Calu3 (cell line): ENCODE measurements at regions not wholly inside any gene's neighbourhood (a gene's known extent, or its start where the extent isn't known, plus 50 kb on each side); places are given as distances from the start of the nearest gene placed in this dataset.

Experiments used
- BruUV-seq: library from RNA; stranded (reverse); fragments of 400-500 nt; replicated peaks from 2 replicates; lab custom pipeline; 2021; lab: Mats Ljungman, UMichigan
- CTCF ChIA-PET: fragments of 300-600 bp; sonication (Branson Sonifier 250); formaldehyde crosslinking; loops from one replicate; lab custom pipeline; 2022; ENCODE audit warnings: antibody characterized with exemption; lab: Charles Lee
- DNase-seq: peaks from one replicate; pipeline ENCODE4 v3.0.0; 2022
- H3K27ac Mint-ChIP-seq: one replicate; pipeline ENCODE4 v1.8.0; 2022; ENCODE audit warnings: mixed read lengths; ENCODE audit not compliant: unreplicated experiment
- H3K27me3 Mint-ChIP-seq: one replicate; pipeline ENCODE4 v1.8.0; 2022; ENCODE audit warnings: mixed read lengths; ENCODE audit not compliant: unreplicated experiment
- H3K36me3 Mint-ChIP-seq: one replicate; pipeline ENCODE4 v1.8.0; 2022; ENCODE audit warnings: mild to moderate bottlenecking, moderate library complexity, mixed read lengths; ENCODE audit not compliant: insufficient read depth, unreplicated experiment
- H3K4me1 Mint-ChIP-seq: one replicate; pipeline ENCODE4 v1.8.0; 2022; ENCODE audit warnings: mild to moderate bottlenecking, low read depth, mixed read lengths; ENCODE audit not compliant: unreplicated experiment
- H3K4me3 Mint-ChIP-seq: one replicate; pipeline ENCODE4 v1.8.0; 2022; ENCODE audit warnings: mild to moderate bottlenecking, low read depth, moderate library complexity, mixed read lengths; ENCODE audit not compliant: unreplicated experiment
- H3K9me3 Mint-ChIP-seq: one replicate; pipeline ENCODE4 v1.8.0; 2022; ENCODE audit warnings: low read depth, mixed read lengths; ENCODE audit not compliant: unreplicated experiment
- CTCF ChIP-seq: fragments of 200-600 bp; IDR thresholded peaks from one replicate; pipeline ENCODE4 v1.8.0; 2022; ENCODE audit warnings: antibody characterized with exemption; ENCODE audit not compliant: unreplicated experiment
- intact Hi-C: fragments of 100-400 bp; cut with micrococcal nuclease; formaldehyde crosslinking; loops from one replicate; pipeline ENCODE4 v1.10.0; 2022; ENCODE audit not compliant: unreplicated experiment

DNA sequence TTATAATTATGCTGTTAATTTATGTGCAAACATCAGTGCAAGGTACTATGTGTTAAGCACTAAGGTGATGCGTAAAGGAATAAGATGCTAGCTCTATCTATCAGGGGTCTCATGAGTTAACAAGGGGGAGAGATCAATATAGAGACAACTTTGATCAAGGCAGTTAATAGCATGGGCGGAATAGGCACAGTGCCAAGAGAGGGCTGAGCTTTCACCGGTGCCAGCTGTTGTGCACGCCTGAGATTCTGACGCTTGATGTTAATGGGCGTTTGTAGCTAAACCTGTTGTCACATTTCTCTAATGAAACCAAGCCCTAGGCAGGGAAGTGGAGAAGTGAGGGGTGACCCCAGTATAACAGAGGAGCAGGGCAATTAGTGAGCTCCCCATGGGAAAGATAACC, 86.0 kb upstream of the NMU start:
- no peak for DNase-seq
- BruUV-seq: no TSS peak

DNA sequence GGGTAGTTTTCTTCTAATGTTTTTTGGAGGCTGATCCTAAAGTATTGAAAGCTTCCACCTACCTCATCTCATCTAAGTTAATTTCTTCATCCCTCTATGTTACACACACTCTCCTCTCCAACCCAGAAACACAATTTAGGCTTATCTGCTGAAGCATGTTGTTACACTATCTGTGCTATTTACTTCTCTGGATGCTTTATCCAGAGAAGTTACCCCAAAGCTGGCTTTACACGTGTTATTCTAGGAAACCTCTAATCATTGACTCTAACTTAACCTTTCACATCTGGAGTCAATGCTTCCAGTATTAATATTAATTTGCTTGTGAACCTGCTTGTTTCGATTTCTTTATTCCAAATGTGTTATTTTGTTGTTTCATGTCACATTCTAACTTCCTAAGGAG, 87.3 kb upstream of the NMU start:
- TF ChIP-seq CTCF: no peak
- intact Hi-C loops: no loop called here
- no peak overlapping the region for H3K27ac Mint-ChIP-seq
- H3K27me3 Mint-ChIP-seq: no peaks in the 10 kb centered on the region
- peaks cover under 1% of the 10 kb centered on the region for H3K36me3 Mint-ChIP-seq
- BruUV-seq: no TSS peak
- no peaks in the 10 kb centered on the region for H3K9me3 Mint-ChIP-seq
- H3K4me3 Mint-ChIP-seq: no peak overlapping the region
- no peaks in the 10 kb centered on the region for H3K4me1 Mint-ChIP-seq
- DNase-seq: no peak
- CTCF ChIA-PET: no interaction called here

More for the DNA sequence above, 86.0 kb upstream of the NMU start:
- Mint-ChIP-seq H3K36me3 (no peaks in the 10 kb centered on the region), H3K27me3 (no peaks in the 10 kb centered on the region), H3K4me1 (no peaks in the 10 kb centered on the region), H3K9me3 (no peaks in the 10 kb centered on the region), H3K27ac (no peak overlapping the region), H3K4me3 (no peak overlapping the region)
- TF ChIP-seq CTCF: no peak
- intact Hi-C loops: no loop called here
- CTCF ChIA-PET: no interaction called here

DNA sequence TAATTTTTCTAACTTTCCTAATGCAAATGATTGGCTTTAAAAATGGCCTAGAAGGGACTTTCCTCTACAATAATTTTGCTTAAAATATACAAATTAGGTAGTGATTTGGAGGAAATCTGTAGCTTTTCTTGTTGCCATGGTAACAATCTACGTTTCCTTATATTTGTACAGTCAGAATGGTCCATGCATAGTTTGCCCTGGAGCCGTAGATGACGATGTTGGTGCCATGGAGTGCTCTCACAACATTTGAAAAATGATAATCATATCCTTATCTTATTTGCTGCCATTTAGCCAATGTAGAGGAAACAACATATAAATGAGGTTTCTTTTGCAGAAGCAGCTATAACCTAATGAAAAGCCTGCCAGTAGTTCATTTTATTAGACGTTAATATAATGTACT, 89.0 kb upstream of the NMU start:
- intact Hi-C loops: no loop called here
- Mint-ChIP-seq H3K9me3 (no peaks in the 10 kb centered on the region), H3K27ac (no peak overlapping the region), H3K4me1 (peaks cover 7% of the 10 kb centered on the region), H3K4me3 (no peak overlapping the region), H3K36me3 (peaks cover 6% of the 10 kb centered on the region), H3K27me3 (no peaks in the 10 kb centered on the region)
- CTCF ChIA-PET: no interaction called here
- DNase-seq: no peak
- BruUV-seq: no TSS peak
- TF ChIP-seq CTCF: no peak

- intact Hi-C loops: no loop called here
- no peak overlapping the region for H3K27ac Mint-ChIP-seq
- no peak overlapping the region for H3K4me3 Mint-ChIP-seq
- DNase-seq: no peak
- H3K4me1 Mint-ChIP-seq: peaks cover 24% of the 10 kb centered on the region
- no peaks in the 10 kb centered on the region for H3K27me3 Mint-ChIP-seq
- no peaks in the 10 kb centered on the region for H3K9me3 Mint-ChIP-seq
- BruUV-seq: no TSS peak
- H3K36me3 Mint-ChIP-seq: peaks cover 6% of the 10 kb centered on the region
- CTCF ChIA-PET: no interaction called here
- TF ChIP-seq CTCF: no peak
Observed at GRCh38 chr4:55727746-55728145, 91.6 kb upstream of the NMU start.
